ENCODE measurements at regions not wholly inside any gene's neighbourhood (a gene's known extent, or its start where the extent isn't known, plus 50 kb on each side); places are given as distances from the start of the nearest gene placed in this dataset.

- TF ChIP-seq POLR2AphosphoS5 (IDR thresholded peaks at IDR 0.05) (no peak), CTCF (IDR thresholded peaks at IDR 0.05) (no peak)
These were observed 155.6 kb upstream of the SEMA6A start for GRCh38 chr5:116730185-116730584.
